Prostate gland (tissue), 2 donors: ENCODE measurements at regions not wholly inside any gene's neighbourhood (a gene's known extent, or its start where the extent isn't known, plus 50 kb on each side); places are given as distances from the start of the nearest gene placed in this dataset.
"Not testable (repeated sequence)": the region's sequence is repeated elsewhere in the genome, so short reads cannot be mapped to it uniquely, and the experiment has no call there.

Experiments used
- DNase-seq: peaks from one replicate; pipeline ENCODE4 v3.0.0-alpha.2; 2019; ENCODE audit warnings: low spot score
- H3K27ac ChIP-seq, 2 donors: fragments of 200-600 bp; sonication (generic); 2 replicates each; pipeline ENCODE4 v1.5.1; 2017 to 2019
- H3K27me3 ChIP-seq: fragments of 200-600 bp; sonication (generic); replicated peaks from 2 replicates; pipeline ENCODE4 v1.5.1; 2019; ENCODE audit not compliant: insufficient read depth
- H3K36me3 ChIP-seq, 2 donors: fragments of 200-600 bp; sonication (generic); 1 replicate in 1 of 2; 2 replicates in 1 of 2; pipeline versions ENCODE4 v1.5.1 to v1.8.1; 2017 to 2019
- H3K4me1 ChIP-seq: fragments of 200-600 bp; sonication (generic); replicated peaks from 2 replicates; pipeline ENCODE4 v1.5.1; 2019
- H3K4me3 ChIP-seq, 2 donors: fragments of 200-600 bp; sonication (generic); 2 replicates each; pipeline ENCODE4 v1.5.1; 2017 to 2019
- H3K9me3 ChIP-seq: fragments of 200-600 bp; sonication (generic); 2 replicates; pipeline ENCODE4 v1.5.1; 2017
- POLR2A ChIP-seq: fragments of 450-650 bp; IDR thresholded peaks from one replicate; pipeline ENCODE4 v1.6.1; 2016; ENCODE audit warnings: antibody characterized with exemption, mild to moderate bottlenecking
- POLR2AphosphoS5 ChIP-seq: sonication (generic); formaldehyde crosslinking; IDR thresholded peaks from one replicate; pipeline ENCODE4 v1.6.1; 2017; ENCODE audit warnings: antibody characterized with exemption
- WGBS: methylation state at CpG from one replicate; pipeline ENCODE4 v1.1.5; 2018; 5-methylcytosine and 5-hydroxymethylcytosine counted together
- intact Hi-C: fragments of 100-400 bp; cut with DNase I; formaldehyde crosslinking; loops from one replicate; pipeline ENCODE4 v1.14.2; 2022
- TF ChIP-seq, protein P1 (sequence below), 4 experiments: fragments of 200-600 bp in 2 of 4; fragments of 450-650 bp in 2 of 4; sonication (generic) in 2 of 4; IDR thresholded peaks; 1 replicate in 3 of 4; 2 replicates in 1 of 4; pipeline ENCODE4 v1.5.1; 2016 to 2019; ENCODE audit warnings: antibody characterized with exemption in 4 of 4, mild to moderate bottlenecking in 2 of 4, moderate library complexity in 2 of 4

DNA sequence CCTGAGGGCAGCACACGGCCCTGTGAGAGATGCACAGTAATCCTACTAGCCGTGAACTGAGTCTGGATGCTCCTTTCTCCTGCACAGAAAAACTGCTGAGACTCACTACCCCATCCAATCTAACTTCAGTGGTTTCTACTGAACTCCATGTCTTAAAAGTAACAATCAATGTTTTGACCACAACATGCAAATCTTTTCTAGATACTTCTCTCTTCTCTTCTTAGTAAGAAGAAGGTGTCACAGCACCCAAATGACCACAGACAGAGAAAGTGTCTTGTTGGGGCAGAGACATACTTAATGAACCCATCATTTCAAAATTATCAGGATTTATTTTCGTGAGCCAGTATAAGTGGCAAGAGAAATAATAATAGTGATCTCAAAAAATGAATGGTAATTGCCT lies 285.8 kb upstream of the MEF2C start:
- DNase-seq, result no peak
- Histone ChIP-seq H3K4me1 (no peaks in the 10 kb centered on the region), H3K36me3 (no peaks in the 10 kb centered on the region), H3K9me3 (no peaks in the 10 kb centered on the region), H3K27me3 (no peaks in the 10 kb centered on the region), H3K27ac (no peak overlapping the region), H3K4me3 (no peak overlapping the region)
- intact Hi-C loops, result no loop called here
- TF ChIP-seq, protein P1, sequence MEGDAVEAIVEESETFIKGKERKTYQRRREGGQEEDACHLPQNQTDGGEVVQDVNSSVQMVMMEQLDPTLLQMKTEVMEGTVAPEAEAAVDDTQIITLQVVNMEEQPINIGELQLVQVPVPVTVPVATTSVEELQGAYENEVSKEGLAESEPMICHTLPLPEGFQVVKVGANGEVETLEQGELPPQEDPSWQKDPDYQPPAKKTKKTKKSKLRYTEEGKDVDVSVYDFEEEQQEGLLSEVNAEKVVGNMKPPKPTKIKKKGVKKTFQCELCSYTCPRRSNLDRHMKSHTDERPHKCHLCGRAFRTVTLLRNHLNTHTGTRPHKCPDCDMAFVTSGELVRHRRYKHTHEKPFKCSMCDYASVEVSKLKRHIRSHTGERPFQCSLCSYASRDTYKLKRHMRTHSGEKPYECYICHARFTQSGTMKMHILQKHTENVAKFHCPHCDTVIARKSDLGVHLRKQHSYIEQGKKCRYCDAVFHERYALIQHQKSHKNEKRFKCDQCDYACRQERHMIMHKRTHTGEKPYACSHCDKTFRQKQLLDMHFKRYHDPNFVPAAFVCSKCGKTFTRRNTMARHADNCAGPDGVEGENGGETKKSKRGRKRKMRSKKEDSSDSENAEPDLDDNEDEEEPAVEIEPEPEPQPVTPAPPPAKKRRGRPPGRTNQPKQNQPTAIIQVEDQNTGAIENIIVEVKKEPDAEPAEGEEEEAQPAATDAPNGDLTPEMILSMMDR (IDR thresholded peaks at IDR 0.05), result no peak
- no peak for TF ChIP-seq POLR2AphosphoS5
- TF ChIP-seq POLR2A, result no peak
- 80% methylated on average over 3 of the region's 3 CpGs for WGBS

DNA sequence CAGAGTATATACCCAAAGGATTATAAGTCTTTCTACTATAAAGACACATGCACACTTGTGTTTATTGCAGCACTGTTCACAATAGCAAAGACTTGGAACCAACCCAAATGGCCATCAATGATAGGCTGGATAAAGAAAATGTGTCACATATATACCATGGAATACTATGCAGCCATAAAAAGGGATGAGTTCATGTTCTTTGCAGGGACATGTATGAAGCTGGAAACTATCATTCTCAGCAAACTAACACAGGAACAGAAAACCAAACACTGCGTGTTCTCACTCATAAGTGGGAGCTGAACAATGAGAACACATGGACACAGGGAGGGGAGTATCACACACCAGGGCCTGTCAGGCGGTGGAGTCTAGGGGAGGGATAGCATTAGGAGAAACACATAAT lies 281.7 kb upstream of the MEF2C start:
- H3K27ac ChIP-seq, H3K4me3 ChIP-seq, DNase-seq, H3K9me3 ChIP-seq, H3K27me3 ChIP-seq, H3K36me3 ChIP-seq, intact Hi-C loops, H3K4me1 ChIP-seq: not testable (repeated sequence)
- WGBS, result 95% methylated on average over 2 of the region's 2 CpGs

DNA sequence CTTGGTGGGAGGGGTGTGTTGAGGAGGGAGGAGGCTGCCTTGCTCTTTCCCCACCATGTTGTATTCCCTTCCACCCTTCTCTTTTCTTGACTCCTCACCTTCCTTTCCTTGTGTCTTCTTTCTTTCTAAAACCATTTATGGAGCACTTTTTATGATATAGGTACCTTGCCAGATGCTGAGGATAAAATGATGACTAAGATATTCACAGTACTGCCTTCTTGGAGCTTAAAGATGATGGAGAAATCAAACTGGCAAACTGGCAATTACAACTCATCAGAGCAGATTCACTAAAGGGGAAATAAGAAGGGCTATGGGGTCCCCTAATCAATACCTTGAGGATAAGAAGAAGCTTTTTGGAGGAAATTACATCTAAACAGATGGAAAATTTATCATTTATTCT lies 273.2 kb upstream of the MEF2C start:
- intact Hi-C loops, result no loop called here
- no peaks in the 10 kb centered on the region for H3K4me1 ChIP-seq
- H3K27me3 ChIP-seq, result no peaks in the 10 kb centered on the region
- no peak overlapping the region for H3K4me3 ChIP-seq
- DNase-seq, result no peak
- H3K27ac ChIP-seq, result no peak overlapping the region
- H3K9me3 ChIP-seq, result no peaks in the 10 kb centered on the region
- TF ChIP-seq, protein P1 (IDR thresholded peaks at IDR 0.05), result no peak
- no peak for TF ChIP-seq POLR2AphosphoS5
- no peak for TF ChIP-seq POLR2A
- H3K36me3 ChIP-seq, result no peaks in the 10 kb centered on the region

DNA sequence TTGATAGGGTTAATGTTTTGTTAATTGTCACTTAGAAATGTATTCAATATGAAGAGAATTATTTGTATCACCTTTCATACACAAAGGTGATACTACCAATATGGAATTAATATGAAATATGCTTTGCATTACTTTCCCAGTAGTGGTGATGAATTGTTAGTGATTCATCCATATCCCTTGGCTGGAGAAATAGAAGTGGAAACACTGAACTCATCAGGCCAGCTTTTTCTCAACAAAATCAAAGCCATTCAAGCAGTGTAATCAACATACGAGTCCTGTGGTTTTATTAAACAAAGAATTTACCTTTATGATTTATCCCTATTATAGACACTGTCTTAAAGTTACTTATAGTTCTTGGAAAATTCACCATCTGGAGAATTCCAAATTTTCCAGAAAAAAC lies 264.0 kb upstream of the MEF2C start:
- H3K27ac ChIP-seq, result no peak overlapping the region
- no peaks in the 10 kb centered on the region for H3K9me3 ChIP-seq
- no peak for TF ChIP-seq POLR2A
- TF ChIP-seq POLR2AphosphoS5, result no peak
- TF ChIP-seq, protein P1 (IDR thresholded peaks at IDR 0.05), result no peak
- H3K4me1 ChIP-seq, result no peaks in the 10 kb centered on the region
- no peak for DNase-seq
- no peak overlapping the region for H3K4me3 ChIP-seq
- no peaks in the 10 kb centered on the region for H3K27me3 ChIP-seq
- 87% methylated on average over 1 of the region's 1 CpG for WGBS
- intact Hi-C loops, result no loop called here
- no peaks in the 10 kb centered on the region for H3K36me3 ChIP-seq

DNA sequence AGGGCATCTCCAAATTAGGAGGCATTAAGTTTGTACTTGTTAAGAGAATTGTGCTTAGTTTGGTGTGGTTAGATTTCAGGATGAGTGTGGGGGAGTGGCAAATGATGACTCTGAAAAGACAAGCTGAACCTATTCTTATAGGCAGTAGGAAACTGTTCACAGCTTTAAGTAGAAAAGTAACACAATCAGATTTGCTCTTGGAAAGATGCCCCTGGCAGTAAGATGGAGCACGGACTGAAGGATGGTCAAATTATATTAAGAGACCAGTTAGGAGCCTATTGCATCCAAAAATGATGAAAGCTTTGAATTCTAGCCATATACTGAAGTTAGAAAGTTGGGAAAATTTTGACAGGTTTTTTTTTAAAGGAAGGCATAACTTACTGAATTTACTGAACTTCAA lies 254.2 kb upstream of the MEF2C start:
- H3K27ac ChIP-seq, result no peak overlapping the region
- DNase-seq, result no peak
- H3K4me3 ChIP-seq, result no peak overlapping the region
- no peaks in the 10 kb centered on the region for H3K4me1 ChIP-seq
- WGBS, result 67% methylated on average over 1 of the region's 1 CpG
- no peaks in the 10 kb centered on the region for H3K36me3 ChIP-seq
- H3K27me3 ChIP-seq, result no peaks in the 10 kb centered on the region
- no peak for TF ChIP-seq POLR2AphosphoS5
- TF ChIP-seq, protein P1 (IDR thresholded peaks at IDR 0.05), result no peak
- no peak for TF ChIP-seq POLR2A
- intact Hi-C loops, result no loop called here
- no peaks in the 10 kb centered on the region for H3K9me3 ChIP-seq
